ENCODE measurements at regions not wholly inside any gene's neighbourhood (a gene's known extent, or its start where the extent isn't known, plus 50 kb on each side); places are given as distances from the start of the nearest gene placed in this dataset.
"Not testable (repeated sequence)": the region's sequence is repeated elsewhere in the genome, so short reads cannot be mapped to it uniquely, and the experiment has no call there.

GRCh38 chr3:75583116-75583515, 81.0 kb upstream of the FRG2C start:
- not testable (repeated sequence) for DNase-seq (ENCODE audit: low read depth in 2 of 2)

DNA sequence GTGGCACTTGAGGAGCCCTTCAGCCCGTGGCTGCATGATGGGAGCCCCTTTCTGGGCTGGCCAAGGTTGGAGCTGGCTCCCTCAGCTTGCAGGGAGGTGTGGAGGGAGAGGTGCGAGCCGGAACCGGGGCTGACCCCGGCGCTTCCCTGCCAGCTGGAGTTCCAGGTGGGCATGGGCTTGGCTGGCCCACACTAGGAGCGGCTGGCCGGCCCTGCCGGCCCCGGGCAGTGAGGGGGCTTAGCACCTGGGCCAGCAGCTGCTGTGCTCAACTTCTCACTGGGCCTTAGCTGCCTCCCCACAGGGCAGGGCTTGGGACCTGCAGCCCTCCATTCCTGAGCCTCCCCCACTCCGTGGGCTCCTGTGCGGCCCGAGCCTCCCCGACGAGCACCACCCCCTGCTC, 76.4 kb upstream of the FRG2C start:
- not testable (repeated sequence) for DNase-seq (ENCODE audit: low read depth in 2 of 2)

- not testable (repeated sequence) for DNase-seq (ENCODE audit: low read depth in 2 of 2)
Observed at GRCh38 chr3:75590382-75590781, 73.7 kb upstream of the FRG2C start.

- DNase-seq (ENCODE audit: low read depth in 2 of 2): not testable (repeated sequence)
Observed at GRCh38 chr3:75604286-75604934, 59.7 kb upstream of the FRG2C start.

DNA sequence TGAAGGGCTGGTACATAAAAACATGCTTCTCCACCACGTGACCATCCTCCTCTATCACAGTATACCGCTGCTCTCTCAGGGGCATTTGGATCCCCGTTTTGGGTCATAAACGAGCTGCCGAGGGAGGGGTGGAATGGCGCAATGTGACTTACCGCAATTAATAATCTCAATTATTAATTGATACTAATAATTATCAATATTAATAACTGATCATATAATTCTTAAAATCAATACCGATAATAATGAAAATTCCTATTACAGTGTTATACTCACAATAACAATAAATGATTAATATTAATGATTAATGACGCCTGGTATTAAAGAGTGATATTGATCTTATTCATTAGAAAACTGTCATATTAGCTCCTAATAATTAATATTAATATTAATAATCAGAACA, 56.1 kb upstream of the FRG2C start:
- not testable (repeated sequence) for DNase-seq (ENCODE audit: low read depth in 2 of 2)

DNA sequence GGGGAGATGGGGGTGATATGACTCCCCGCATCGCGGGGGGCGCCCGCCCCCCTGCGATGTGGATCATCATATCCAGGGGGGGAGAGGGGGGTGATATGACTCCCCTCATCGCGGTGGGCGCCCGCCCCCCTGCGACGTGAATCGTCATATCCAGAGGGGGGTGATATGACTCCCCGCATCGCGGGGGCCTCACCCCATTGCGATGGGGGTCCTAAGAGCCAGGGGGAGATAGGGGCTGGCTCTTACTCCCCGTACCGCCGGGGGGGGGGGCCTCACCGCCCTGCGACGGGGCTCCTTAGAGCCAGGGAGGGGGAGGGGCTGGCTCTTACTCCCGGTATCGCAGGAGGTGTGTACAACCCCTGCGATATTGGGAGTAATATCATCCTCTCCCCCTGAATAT, 54.5 kb upstream of the FRG2C start:
- DNase-seq (ENCODE audit: low read depth in 2 of 2): not testable (repeated sequence)

DNA sequence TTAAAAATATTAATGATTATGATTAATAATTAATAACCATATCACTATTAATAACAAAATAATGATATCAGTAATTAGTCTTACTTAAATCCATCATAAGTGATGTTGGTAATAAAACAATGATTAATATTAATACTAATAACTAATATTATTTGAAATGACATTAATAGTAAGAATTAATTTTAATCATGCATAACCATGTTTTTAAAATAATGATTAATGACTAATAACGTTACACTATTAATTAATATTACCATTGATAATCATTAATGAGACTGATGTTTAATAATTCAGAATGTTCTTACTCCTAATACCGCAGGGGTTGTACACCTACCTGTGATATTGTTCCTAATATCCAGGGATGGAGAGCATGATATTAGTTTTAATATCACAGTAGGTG, 53.4 kb upstream of the FRG2C start:
- no peak for DNase-seq (ENCODE audit: low read depth in 2 of 2)

DNA sequence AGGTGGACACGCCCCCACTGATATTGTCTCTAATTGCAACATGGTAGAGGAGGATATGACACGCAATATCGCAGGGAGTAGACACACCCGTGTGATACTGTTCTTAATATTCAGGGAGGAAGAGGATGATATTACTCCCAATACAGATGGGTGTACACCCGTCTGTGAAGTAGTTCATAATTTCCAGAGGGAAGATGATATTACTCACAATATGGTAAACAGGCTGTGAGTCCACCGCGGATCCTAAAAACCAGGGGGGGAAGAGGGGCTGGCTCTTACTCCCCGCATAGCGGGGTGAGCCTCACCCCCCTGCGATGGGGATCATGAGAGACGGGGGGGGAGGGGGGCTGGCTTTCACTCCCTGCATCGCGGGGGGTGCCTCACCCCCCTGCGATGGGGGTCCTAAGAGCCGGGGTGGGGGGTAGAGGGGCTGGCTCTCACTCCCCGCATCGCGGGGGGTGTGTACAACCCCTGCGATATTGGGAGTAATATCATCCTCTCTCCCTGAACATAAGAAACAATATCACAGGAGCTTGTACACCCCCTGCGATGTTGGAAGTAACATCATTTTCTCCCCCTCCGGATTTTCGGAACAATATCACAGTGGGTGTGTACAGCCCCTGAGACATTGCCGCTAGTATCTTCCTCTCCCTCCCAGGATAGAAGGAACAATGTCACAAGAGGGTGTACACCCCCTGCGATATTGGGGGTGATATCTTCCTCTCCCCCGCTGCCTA, 52.2 kb upstream of the FRG2C start:
- not testable (repeated sequence) for DNase-seq (ENCODE audit: low read depth in 2 of 2)

Data from dermis microvascular lymphatic vessel endothelial cell (primary cell).